ENCODE measurements at regions not wholly inside any gene's neighbourhood (a gene's known extent, or its start where the extent isn't known, plus 50 kb on each side); places are given as distances from the start of the nearest gene placed in this dataset.

DNA sequence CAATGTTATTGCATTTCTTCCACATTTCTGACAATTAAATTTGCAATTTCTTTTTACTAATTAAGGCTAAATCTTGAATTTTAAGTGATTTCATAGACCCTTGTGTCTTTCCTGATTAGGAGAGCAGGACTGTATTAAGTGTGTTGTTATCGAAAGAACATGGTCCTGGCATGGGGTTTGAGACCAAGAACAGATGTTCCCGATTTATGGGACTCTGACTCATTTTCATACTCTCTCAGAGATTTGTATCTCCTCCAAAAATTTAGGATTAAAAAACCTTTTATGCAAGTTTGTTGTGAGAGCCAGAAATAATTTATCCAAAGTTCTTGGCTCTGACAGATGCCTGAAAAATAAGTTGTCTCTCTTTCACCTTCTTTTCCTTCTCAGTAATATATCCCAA is 589.3 kb upstream of the ARGLU1 start:
- TF ChIP-seq, protein P1, sequence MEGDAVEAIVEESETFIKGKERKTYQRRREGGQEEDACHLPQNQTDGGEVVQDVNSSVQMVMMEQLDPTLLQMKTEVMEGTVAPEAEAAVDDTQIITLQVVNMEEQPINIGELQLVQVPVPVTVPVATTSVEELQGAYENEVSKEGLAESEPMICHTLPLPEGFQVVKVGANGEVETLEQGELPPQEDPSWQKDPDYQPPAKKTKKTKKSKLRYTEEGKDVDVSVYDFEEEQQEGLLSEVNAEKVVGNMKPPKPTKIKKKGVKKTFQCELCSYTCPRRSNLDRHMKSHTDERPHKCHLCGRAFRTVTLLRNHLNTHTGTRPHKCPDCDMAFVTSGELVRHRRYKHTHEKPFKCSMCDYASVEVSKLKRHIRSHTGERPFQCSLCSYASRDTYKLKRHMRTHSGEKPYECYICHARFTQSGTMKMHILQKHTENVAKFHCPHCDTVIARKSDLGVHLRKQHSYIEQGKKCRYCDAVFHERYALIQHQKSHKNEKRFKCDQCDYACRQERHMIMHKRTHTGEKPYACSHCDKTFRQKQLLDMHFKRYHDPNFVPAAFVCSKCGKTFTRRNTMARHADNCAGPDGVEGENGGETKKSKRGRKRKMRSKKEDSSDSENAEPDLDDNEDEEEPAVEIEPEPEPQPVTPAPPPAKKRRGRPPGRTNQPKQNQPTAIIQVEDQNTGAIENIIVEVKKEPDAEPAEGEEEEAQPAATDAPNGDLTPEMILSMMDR (IDR thresholded peaks at IDR 0.05), result no peak
- no peak for TF ChIP-seq POLR2A (IDR thresholded peaks at IDR 0.05)
